B cell (primary cell): ENCODE measurements at regions not wholly inside any gene's neighbourhood (a gene's known extent, or its start where the extent isn't known, plus 50 kb on each side); places are given as distances from the start of the nearest gene placed in this dataset.

Experiments used
- CTCF ChIP-seq: fragments of 200-600 bp; IDR thresholded peaks from one replicate; pipeline ENCODE4 v1.8.0; 2022; ENCODE audit warnings: antibody characterized with exemption, mild to moderate bottlenecking
- EZH2 ChIP-seq: IDR thresholded peaks from 2 replicates; pipeline ENCODE4 v1.6.1; 2012; ENCODE audit warnings: borderline replicate concordance, low read depth, mild to moderate bottlenecking, moderate library complexity, low read length; ENCODE audit not compliant: insufficient read depth, poor library complexity, severe bottlenecking

- TF ChIP-seq EZH2: no peak
- TF ChIP-seq CTCF: no peak
Measured at GRCh38 chr6:141669141-141669540, 463.6 kb upstream of the GJE1 start.
